K562 (cell line): ENCODE measurements at regions not wholly inside any gene's neighbourhood (a gene's known extent, or its start where the extent isn't known, plus 50 kb on each side); places are given as distances from the start of the nearest gene placed in this dataset.
A peak's percentile ranks its signal among the peaks of the same experiment; 100 is the strongest.
"Not testable (repeated sequence)": the region's sequence is repeated elsewhere in the genome, so short reads cannot be mapped to it uniquely, and the experiment has no call there.

ENCODE experiments used
- ATAC-seq: fragments of 200-7000 bp; cut with Tn5 transposase; 3 replicates; pipeline ENCODE4 v1.9.1; 2020; ENCODE audit warnings: moderate library complexity
- BruUV-seq: library from RNA; stranded (reverse); fragments of 400-500 nt; replicated peaks from 2 replicates; lab custom pipeline; 2021; lab: Mats Ljungman, UMichigan
- CTCF ChIA-PET: fragments of 300-600 bp; formaldehyde crosslinking; extraction: SDS; loops from one replicate; lab custom pipeline; 2021; ENCODE audit warnings: low intra/inter-chr PET ratio; lab: Yijun Ruan, JAX
- POLR2A ChIA-PET: fragments of 300-600, 350-650 bp; sonication (Branson Sonifier 250); formaldehyde crosslinking; extraction: SDS; loops from one replicate; lab custom pipeline; 2021; ENCODE audit warnings: antibody characterized with exemption, inconsistent platforms; lab: Yijun Ruan, JAX
- DNase-seq, 4 experiments: peaks; one replicate each; pipeline versions ENCODE4 v3.0.0 to v3.0.0-alpha.2; 2011 to 2018; ENCODE audit warnings: low spot score in 3 of 4, mixed read lengths in 3 of 4; ENCODE audit errors: extremely low read depth in 1 of 4
- FAIRE-seq: peaks from 2 replicates; lab custom pipeline; 2011; peaks lifted over from hg19 to GRCh38; lab: Jason Lieb, UNC
- H2AFZ ChIP-seq: 2 replicates; pipeline ENCODE4 v1.6.0; 2011; ENCODE audit warnings: low read depth, low read length, control low read depth, inconsistent platforms
- H3K27ac ChIP-seq: fragments of 200-600 bp; 3 replicates; pipeline ENCODE4 v1.8.0; 2011; ENCODE audit warnings: low read depth, mild to moderate bottlenecking, control low read depth, inconsistent platforms, low read length, moderate library complexity, mixed read lengths; ENCODE audit errors: extremely low read depth
- H3K27me3 ChIP-seq, 2 experiments: fragments of 300-600 bp in 1 of 2; 2 replicates in 1 of 2; 3 replicates in 1 of 2; pipeline versions ENCODE4 v1.6.0 to v1.8.0; 2011; ENCODE audit warnings: inconsistent platforms in 2 of 2, low read length in 2 of 2, mild to moderate bottlenecking in 1 of 2, mixed read lengths in 1 of 2, moderate library complexity in 1 of 2; ENCODE audit not compliant: control insufficient read depth in 2 of 2, insufficient read depth in 2 of 2
- H3K36me3 ChIP-seq: fragments of 300-600 bp; 3 replicates; pipeline ENCODE4 v1.8.0; 2011; ENCODE audit warnings: mild to moderate bottlenecking, low read length, inconsistent platforms; ENCODE audit not compliant: control insufficient read depth, insufficient read depth
- H3K4me1 ChIP-seq, 2 experiments: fragments of 200-600 bp in 1 of 2; replicated peaks in 1 of 2; 2 replicates in 1 of 2; 3 replicates in 1 of 2; pipeline versions ENCODE4 v1.5.1 to v1.8.0; 2011; ENCODE audit warnings: inconsistent platforms in 2 of 2, low read length in 2 of 2, mild to moderate bottlenecking in 1 of 2, mixed read lengths in 1 of 2, moderate library complexity in 1 of 2; ENCODE audit not compliant: control insufficient read depth in 2 of 2, insufficient read depth in 2 of 2
- H3K4me2 ChIP-seq: 2 replicates; pipeline ENCODE4 v1.6.1; 2011; ENCODE audit warnings: low read length, control low read depth, inconsistent platforms, mixed read lengths; ENCODE audit not compliant: insufficient read depth
- H3K4me3 ChIP-seq: fragments of 200-600 bp; sonication (generic), shearing (Covaris generic); 2 replicates; pipeline ENCODE4 v1.5.1; 2016; ENCODE audit warnings: control low read depth, inconsistent platforms
- H3K79me2 ChIP-seq: fragments of 200-600 bp; 3 replicates; pipeline ENCODE4 v1.8.0; 2011; ENCODE audit warnings: low read length, inconsistent platforms; ENCODE audit not compliant: control insufficient read depth, insufficient read depth
- H3K9ac ChIP-seq, 2 experiments: 2 replicates each; pipeline versions ENCODE4 v1.6.0 to v1.6.1; 2011; ENCODE audit warnings: low read depth in 2 of 2, low read length in 2 of 2, control low read depth in 1 of 2, inconsistent platforms in 1 of 2, mild to moderate bottlenecking in 1 of 2, mixed read lengths in 1 of 2; ENCODE audit not compliant: insufficient read depth in 1 of 2
- H3K9me1 ChIP-seq: one replicate; pipeline ENCODE4 v1.6.0; 2011; ENCODE audit warnings: inconsistent platforms, mild to moderate bottlenecking, low read length, moderate library complexity; ENCODE audit not compliant: control insufficient read depth, insufficient read depth
- H3K9me3 ChIP-seq: replicated peaks from 2 replicates; pipeline ENCODE4 v1.5.1; 2011; ENCODE audit warnings: low read depth, low read length, inconsistent platforms; ENCODE audit not compliant: control insufficient read depth, insufficient read depth
- H4K20me1 ChIP-seq: replicated peaks from 2 replicates; pipeline ENCODE4 v1.6.1; 2011; ENCODE audit warnings: low read length, inconsistent platforms, mixed read lengths; ENCODE audit not compliant: control insufficient read depth, insufficient read depth
- FOSL1 ChIP-seq: fragments of 200-800 bp; sonication (Bioruptor generic); conservative IDR thresholded peaks from 2 replicates; pipeline ENCODE4 v1.6.1; 2016; ENCODE audit warnings: missing genetic modification characterization, missing compliant biosample characterization
- ZNF23 ChIP-seq: fragments of 250-450 bp; sonication (Bioruptor Pico); IDR thresholded peaks from 2 replicates; pipeline ENCODE4 v1.4.0; 2020; ENCODE audit warnings: mild to moderate bottlenecking
- ZNF785 ChIP-seq: fragments of 250-450 bp; sonication (Bioruptor Pico); IDR thresholded peaks from 2 replicates; pipeline ENCODE4 v1.4.0; 2020; ENCODE audit warnings: mild to moderate bottlenecking
- WGBS: fragments of 100-300 bp; shearing (Covaris generic); methylation state at CpG from one replicate; pipeline ENCODE4 v1.1.6; 2016; ENCODE audit warnings: low coverage, mixed read lengths; ENCODE audit not compliant: insufficient coverage; ENCODE audit errors: missing lambda C conversion rate; 5-methylcytosine and 5-hydroxymethylcytosine counted together
- in situ Hi-C: fragments of 300-500 bp; cut with MboI; formaldehyde crosslinking; loops from 4 replicates; pipeline ENCODE4 v1.15.0; 2018; ENCODE audit warnings: inconsistent platforms, mixed read lengths
- intact Hi-C: fragments of 100-400 bp; cut with micrococcal nuclease; formaldehyde crosslinking; loops from 2 replicates; pipeline ENCODE4 v1.14.2; 2022

DNA sequence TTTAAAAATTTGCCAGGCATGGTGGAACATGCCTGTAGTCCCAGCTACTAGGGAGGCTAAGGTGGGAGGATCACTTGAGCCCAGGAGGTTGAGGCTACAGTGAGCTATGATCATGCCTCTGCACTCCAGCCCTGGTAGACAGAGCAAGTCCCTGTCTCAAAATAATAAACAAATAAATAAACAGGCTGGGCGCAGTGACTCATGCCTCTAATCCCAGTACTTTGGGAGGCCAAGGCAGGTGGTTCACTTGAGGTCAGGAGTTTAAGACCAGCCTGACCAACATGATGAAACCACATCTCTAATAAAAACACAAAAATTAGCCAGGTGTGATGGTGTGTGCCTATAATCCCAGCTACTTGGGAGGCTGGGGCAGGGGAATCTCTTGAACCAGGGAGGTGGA lies 183.0 kb downstream of the SKIDA1 start:
- 27% methylated on average over 1 of the region's 1 CpG for WGBS
- H3K4me3 ChIP-seq, FAIRE-seq, H3K79me2 ChIP-seq, H3K4me1 ChIP-seq, H3K27ac ChIP-seq, H3K4me2 ChIP-seq, CTCF ChIA-PET, intact Hi-C loops, H3K36me3 ChIP-seq, H3K9me3 ChIP-seq, in situ Hi-C loops, H2AFZ ChIP-seq, ATAC-seq, H3K9ac ChIP-seq, H4K20me1 ChIP-seq, H3K9me1 ChIP-seq, DNase-seq, BruUV-seq: not testable (repeated sequence)
- POLR2A ChIA-PET, result interaction anchor here (0.6 kb wide), 2 partner anchors 9 to 23 kb away, joined by 3 to 4 read pairs; no protein-coding TSS in a partner anchor
- 0 out of 2 replicates have a peak, but pooled peaks have one; percentile 16 for TF ChIP-seq FOSL1
- H3K27me3 ChIP-seq, result peaks cover 13 to 22% of the 10 kb centered on the region in 2 experiments; a peak in 4 of 5 replicates

- ATAC-seq (no peak), DNase-seq (no peak), FAIRE-seq (no peak)
- no peak overlapping the region for H3K4me2 ChIP-seq
- no peak overlapping the region for H2AFZ ChIP-seq
- H3K9me3 ChIP-seq, result no peaks in the 10 kb centered on the region
- H4K20me1 ChIP-seq, result 0 out of 2 replicates have a peak, but pooled peaks cover 5% of the 10 kb centered on the region
- ChIA-PET CTCF (no interaction called here), POLR2A (interaction anchor here (0.7 kb wide), 1 partner anchor 558 kb away, joined by 3 read pairs; no protein-coding TSS in a partner anchor)
- H3K9me1 ChIP-seq, result no peaks in the 10 kb centered on the region
- no peak overlapping the region for H3K4me3 ChIP-seq
- H3K4me1 ChIP-seq, result peaks cover 10 to 11% of the 10 kb centered on the region in 2 experiments
- peaks cover 10 to 16% of the 10 kb centered on the region in 2 experiments; a peak in 4 of 5 replicates for H3K27me3 ChIP-seq
- no TSS peak for BruUV-seq
- intact Hi-C loops, result no loop called here
- no peak overlapping the region for H3K9ac ChIP-seq
- in situ Hi-C loops, result no loop called here
- TF ChIP-seq ZNF23 (CRISPR knock-in tag), result no peak
- no peak for TF ChIP-seq ZNF785 (CRISPR knock-in tag)
- no peaks in the 10 kb centered on the region for H3K79me2 ChIP-seq
- H3K36me3 ChIP-seq, result no peaks in the 10 kb centered on the region
- no peak overlapping the region for H3K27ac ChIP-seq
- 4% methylated on average over 3 of the region's 3 CpGs for WGBS
Measured at GRCh38 chr10:21340331-21340730, 185.2 kb downstream of the SKIDA1 start.
